ENCODE measurements at regions not wholly inside any gene's neighbourhood (a gene's known extent, or its start where the extent isn't known, plus 50 kb on each side); places are given as distances from the start of the nearest gene placed in this dataset.
"Not testable (repeated sequence)": the region's sequence is repeated elsewhere in the genome, so short reads cannot be mapped to it uniquely, and the experiment has no call there.

GRCh38 chr7:115260381-115260780 is 338.5 kb downstream of the MDFIC start:
- no peak for DNase-seq

- DNase-seq, result no peak
These were observed 330.6 kb downstream of the MDFIC start for GRCh38 chr7:115252461-115252860.

GRCh38 chr7:115249080-115249479 is 327.2 kb downstream of the MDFIC start:
- no peak for DNase-seq

GRCh38 chr7:115241151-115241550 is 319.3 kb downstream of the MDFIC start:
- DNase-seq, result no peak

GRCh38 chr7:115240242-115240641 is 318.3 kb downstream of the MDFIC start:
- DNase-seq, result no peak

GRCh38 chr7:115235075-115235474 is 313.2 kb downstream of the MDFIC start:
- DNase-seq, result no peak

- no peak for DNase-seq
These were observed 311.9 kb downstream of the MDFIC start for GRCh38 chr7:115233809-115234208.

GRCh38 chr7:115232041-115232440 is 310.1 kb downstream of the MDFIC start:
- no peak for DNase-seq

- peak; percentile 83 for DNase-seq
These were observed 309.1 kb downstream of the MDFIC start for GRCh38 chr7:115230882-115231571.

GRCh38 chr7:115229401-115230105 is 307.7 kb downstream of the MDFIC start:
- no peak for DNase-seq

GRCh38 chr7:115227473-115228235 is 305.8 kb downstream of the MDFIC start:
- no peak for DNase-seq

GRCh38 chr7:115226410-115226809 is 304.5 kb downstream of the MDFIC start:
- no peak for DNase-seq

GRCh38 chr7:115224922-115225321 is 303.0 kb downstream of the MDFIC start:
- peak; percentile 73 for DNase-seq

- no peak for DNase-seq
These were observed 302.1 kb downstream of the MDFIC start for GRCh38 chr7:115223959-115224358.

GRCh38 chr7:115221456-115221855 is 299.6 kb downstream of the MDFIC start:
- DNase-seq, result no peak

GRCh38 chr7:115218076-115218475 is 296.2 kb downstream of the MDFIC start:
- DNase-seq, result no peak

GRCh38 chr7:115217373-115217772 is 295.5 kb downstream of the MDFIC start:
- DNase-seq, result no peak

- DNase-seq, result no peak
These were observed 294.8 kb downstream of the MDFIC start for GRCh38 chr7:115216652-115217051.

GRCh38 chr7:115211171-115211570 is 289.3 kb downstream of the MDFIC start:
- DNase-seq, result no peak

- no peak for DNase-seq
These were observed 288.7 kb downstream of the MDFIC start for GRCh38 chr7:115210552-115210951.

- no peak for DNase-seq
These were observed 287.0 kb downstream of the MDFIC start for GRCh38 chr7:115208710-115209560.

- DNase-seq, result not testable (repeated sequence)
These were observed 284.5 kb downstream of the MDFIC start for GRCh38 chr7:115206374-115206773.
